ENCODE measurements at regions not wholly inside any gene's neighbourhood (a gene's known extent, or its start where the extent isn't known, plus 50 kb on each side); places are given as distances from the start of the nearest gene placed in this dataset.

GRCh38 chr2:222804351-222804750 lies 56.5 kb upstream of the ACSL3 start:
- no peak overlapping the region for H3K4me3 Mint-ChIP-seq (ENCODE audit: unreplicated experiment)
- H3K9me3 Mint-ChIP-seq (ENCODE audit: unreplicated experiment): no peaks in the 10 kb centered on the region
- no peaks in the 10 kb centered on the region for H3K4me1 Mint-ChIP-seq (ENCODE audit: unreplicated experiment)
- H3K27me3 Mint-ChIP-seq (ENCODE audit: unreplicated experiment): no peaks in the 10 kb centered on the region
- no peak overlapping the region for H3K27ac Mint-ChIP-seq (ENCODE audit: unreplicated experiment)
- no peak for DNase-seq (ENCODE audit: extremely low spot score, unreplicated experiment)
- TF ChIP-seq CTCF (IDR thresholded peaks at IDR 0.05): no peak
- H3K36me3 Mint-ChIP-seq (ENCODE audit: unreplicated experiment): no peaks in the 10 kb centered on the region

GRCh38 chr2:222805591-222806304 lies 55.1 kb upstream of the ACSL3 start:
- TF ChIP-seq CTCF (IDR thresholded peaks at IDR 0.05): no peak
- DNase-seq (ENCODE audit: extremely low spot score, unreplicated experiment): peak; percentile 11
- H3K27me3 Mint-ChIP-seq (ENCODE audit: unreplicated experiment): no peaks in the 10 kb centered on the region
- H3K36me3 Mint-ChIP-seq (ENCODE audit: unreplicated experiment): no peaks in the 10 kb centered on the region
- H3K27ac Mint-ChIP-seq (ENCODE audit: unreplicated experiment): no peak overlapping the region
- no peaks in the 10 kb centered on the region for H3K4me1 Mint-ChIP-seq (ENCODE audit: unreplicated experiment)
- no peak overlapping the region for H3K4me3 Mint-ChIP-seq (ENCODE audit: unreplicated experiment)
- H3K9me3 Mint-ChIP-seq (ENCODE audit: unreplicated experiment): no peaks in the 10 kb centered on the region

- Mint-ChIP-seq H3K27ac (ENCODE audit: unreplicated experiment) (no peak overlapping the region), H3K4me3 (ENCODE audit: unreplicated experiment) (no peak overlapping the region), H3K9me3 (ENCODE audit: unreplicated experiment) (no peaks in the 10 kb centered on the region)
Observed at GRCh38 chr2:222806526-222807137, 54.2 kb upstream of the ACSL3 start.

GRCh38 chr2:222807431-222807830 lies 53.4 kb upstream of the ACSL3 start:
- Mint-ChIP-seq H3K4me1 (ENCODE audit: unreplicated experiment) (no peaks in the 10 kb centered on the region), H3K9me3 (ENCODE audit: unreplicated experiment) (no peaks in the 10 kb centered on the region), H3K36me3 (ENCODE audit: unreplicated experiment) (no peaks in the 10 kb centered on the region), H3K27ac (ENCODE audit: unreplicated experiment) (no peak overlapping the region), H3K27me3 (ENCODE audit: unreplicated experiment) (no peaks in the 10 kb centered on the region), H3K4me3 (ENCODE audit: unreplicated experiment) (no peak overlapping the region)
- TF ChIP-seq CTCF (IDR thresholded peaks at IDR 0.05): no peak
- peak; percentile 23 for DNase-seq (ENCODE audit: extremely low spot score, unreplicated experiment)

More at GRCh38 chr2:222806526-222807137, 54.2 kb upstream of the ACSL3 start:
- Mint-ChIP-seq H3K36me3 (ENCODE audit: unreplicated experiment) (no peaks in the 10 kb centered on the region), H3K4me1 (ENCODE audit: unreplicated experiment) (no peaks in the 10 kb centered on the region), H3K27me3 (ENCODE audit: unreplicated experiment) (no peaks in the 10 kb centered on the region)
- DNase-seq (ENCODE audit: extremely low spot score, unreplicated experiment): no peak
- no peak for TF ChIP-seq CTCF (IDR thresholded peaks at IDR 0.05)

- Mint-ChIP-seq H3K36me3 (ENCODE audit: unreplicated experiment) (no peaks in the 10 kb centered on the region), H3K4me3 (ENCODE audit: unreplicated experiment) (no peak overlapping the region), H3K4me1 (ENCODE audit: unreplicated experiment) (peaks cover 6% of the 10 kb centered on the region), H3K9me3 (ENCODE audit: unreplicated experiment) (no peaks in the 10 kb centered on the region), H3K27me3 (ENCODE audit: unreplicated experiment) (no peaks in the 10 kb centered on the region), H3K27ac (ENCODE audit: unreplicated experiment) (no peak overlapping the region)
- TF ChIP-seq CTCF (IDR thresholded peaks at IDR 0.05): no peak
- DNase-seq (ENCODE audit: extremely low spot score, unreplicated experiment): no peak
Observed at GRCh38 chr2:222809582-222809981, 51.3 kb upstream of the ACSL3 start.
